Mesothelial cell of epicardium (in vitro differentiated cells): ENCODE measurements at regions not wholly inside any gene's neighbourhood (a gene's known extent, or its start where the extent isn't known, plus 50 kb on each side); places are given as distances from the start of the nearest gene placed in this dataset.

Experiments used
- DNase-seq, 2 experiments: peaks; one replicate each; pipeline ENCODE4 v3.0.0; 2021; ENCODE audit warnings: low spot score in 2 of 2; ENCODE audit not compliant: unreplicated experiment in 2 of 2
- H3K27ac Mint-ChIP-seq: 2 replicates; pipeline ENCODE4 v1.8.0; 2021; ENCODE audit warnings: mixed read lengths
- H3K27me3 Mint-ChIP-seq: 2 replicates; pipeline ENCODE4 v1.8.0; 2021; ENCODE audit warnings: low read depth, mixed read lengths
- H3K36me3 Mint-ChIP-seq: 2 replicates; pipeline ENCODE4 v1.8.0; 2021; ENCODE audit warnings: mixed read lengths
- H3K4me1 Mint-ChIP-seq: 2 replicates; pipeline ENCODE4 v1.8.0; 2021; ENCODE audit warnings: mixed read lengths
- H3K4me3 Mint-ChIP-seq: 2 replicates; pipeline ENCODE4 v1.8.0; 2021; ENCODE audit warnings: mild to moderate bottlenecking, moderate library complexity, mixed read lengths
- H3K9me3 Mint-ChIP-seq: 2 replicates; pipeline ENCODE4 v1.8.0; 2021; ENCODE audit warnings: mixed read lengths
- CTCF ChIP-seq: fragments of 200-600 bp; sonication (generic); IDR thresholded peaks from one replicate; pipeline ENCODE4 v1.5.0; 2021; ENCODE audit warnings: antibody characterized with exemption; ENCODE audit not compliant: unreplicated experiment

- Mint-ChIP-seq H3K9me3 (no peaks in the 10 kb centered on the region), H3K4me3 (no peak overlapping the region), H3K4me1 (peaks cover 1% of the 10 kb centered on the region), H3K27ac (no peak overlapping the region), H3K27me3 (no peaks in the 10 kb centered on the region), H3K36me3 (no peaks in the 10 kb centered on the region)
- no peak for DNase-seq
- TF ChIP-seq CTCF = no peak
Measured at GRCh38 chr9:105172436-105172835, 72.0 kb upstream of the SLC44A1 start.

DNA sequence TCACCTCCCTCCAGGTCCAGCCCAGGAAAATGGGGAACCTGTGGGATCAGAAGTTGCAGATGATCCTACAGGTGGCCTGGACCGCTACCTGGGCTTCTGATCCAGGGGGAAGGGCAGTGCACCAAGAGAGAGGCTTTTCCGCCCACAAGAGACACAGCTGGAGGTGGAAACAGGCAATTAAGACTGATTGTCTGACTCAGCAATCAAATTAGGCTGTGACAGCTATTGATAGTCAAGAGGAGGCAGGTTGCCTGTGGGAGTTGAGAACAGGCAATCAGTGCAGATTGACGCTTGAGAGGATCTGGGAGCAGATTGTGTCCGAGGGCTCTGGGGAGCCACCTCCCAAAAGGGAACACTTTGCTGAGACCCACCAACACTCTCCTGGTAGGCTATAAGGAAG is 71.1 kb upstream of the SLC44A1 start:
- Mint-ChIP-seq H3K4me3 (no peak overlapping the region), H3K27me3 (no peaks in the 10 kb centered on the region), H3K27ac (no peak overlapping the region), H3K4me1 (peaks cover 1% of the 10 kb centered on the region), H3K9me3 (no peaks in the 10 kb centered on the region), H3K36me3 (no peaks in the 10 kb centered on the region)
- no peak for TF ChIP-seq CTCF
- no peak for DNase-seq

DNA sequence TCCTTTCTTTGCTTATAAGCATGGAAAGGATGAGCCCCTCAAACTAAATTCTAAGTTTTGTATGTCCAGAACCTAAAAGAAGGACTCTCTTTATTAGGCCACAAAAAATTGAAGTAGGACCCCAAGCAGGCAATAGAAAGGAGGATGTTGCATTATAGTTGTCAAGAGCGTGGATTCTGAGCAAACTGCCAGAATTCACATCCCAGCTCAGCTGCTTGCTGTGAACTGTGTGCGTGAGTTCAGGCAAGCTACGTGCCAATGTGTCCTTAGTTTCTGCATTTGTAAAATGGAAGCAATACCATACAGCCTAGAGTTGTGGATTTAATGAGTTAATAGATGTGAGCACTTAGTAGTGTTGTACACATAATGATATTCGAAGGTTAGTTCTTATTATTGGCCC is 70.6 kb upstream of the SLC44A1 start:
- Mint-ChIP-seq H3K4me1 (peaks cover 1% of the 10 kb centered on the region), H3K27ac (no peak overlapping the region), H3K9me3 (no peaks in the 10 kb centered on the region), H3K27me3 (no peaks in the 10 kb centered on the region), H3K36me3 (no peaks in the 10 kb centered on the region), H3K4me3 (no peak overlapping the region)
- DNase-seq = no peak
- TF ChIP-seq CTCF = no peak

DNA sequence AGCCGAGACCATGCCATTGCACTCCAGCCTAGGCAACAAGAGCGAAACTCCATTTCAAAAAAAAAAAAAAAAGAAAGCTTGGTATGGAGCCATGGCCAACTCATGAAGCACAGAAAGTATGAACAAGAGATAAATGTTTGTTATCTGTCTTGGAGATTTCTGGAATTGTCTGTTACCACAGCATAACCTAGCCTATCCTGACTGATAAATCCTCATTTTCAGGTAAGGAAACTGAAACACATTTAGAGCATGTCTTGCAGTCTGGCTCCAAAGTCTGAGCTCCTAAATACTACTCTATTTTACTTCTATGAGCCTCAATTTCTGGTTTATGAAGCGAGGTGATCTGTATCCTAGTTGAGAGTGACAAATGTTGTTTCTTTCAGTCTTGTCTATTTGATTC is 68.3 kb upstream of the SLC44A1 start:
- Mint-ChIP-seq H3K27ac (no peak overlapping the region), H3K4me1 (peaks cover 1% of the 10 kb centered on the region)

DNA sequence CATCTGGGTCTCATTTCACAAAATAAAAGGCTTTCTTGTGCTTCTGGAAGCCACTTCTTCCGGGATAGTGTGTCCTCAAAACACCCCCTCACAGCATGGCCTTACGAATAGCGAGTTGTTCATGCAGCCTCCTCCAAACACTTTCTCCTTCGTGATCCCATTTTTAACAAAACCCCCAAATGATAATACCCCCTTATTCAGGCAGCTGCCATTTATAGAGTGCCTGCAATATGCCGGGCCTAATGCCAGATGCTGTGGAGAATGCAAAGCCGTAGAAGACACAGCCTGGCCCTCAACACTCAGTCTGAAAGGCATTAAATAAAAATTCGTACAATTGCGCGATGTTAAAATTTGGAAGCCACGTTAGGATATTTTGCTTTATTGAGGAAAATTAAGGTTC is 66.4 kb upstream of the SLC44A1 start:
- no peak for DNase-seq
- Mint-ChIP-seq H3K4me3 (no peak overlapping the region), H3K36me3 (no peaks in the 10 kb centered on the region)

More for the DNA sequence above, 68.3 kb upstream of the SLC44A1 start:
- no peak for DNase-seq
- Mint-ChIP-seq H3K27me3 (no peaks in the 10 kb centered on the region), H3K36me3 (no peaks in the 10 kb centered on the region), H3K4me3 (no peak overlapping the region), H3K9me3 (no peaks in the 10 kb centered on the region)
- no peak for TF ChIP-seq CTCF

More for the DNA sequence above, 66.4 kb upstream of the SLC44A1 start:
- no peak for TF ChIP-seq CTCF
- Mint-ChIP-seq H3K9me3 (no peaks in the 10 kb centered on the region), H3K27ac (no peak overlapping the region), H3K27me3 (no peaks in the 10 kb centered on the region), H3K4me1 (peaks cover 1% of the 10 kb centered on the region)
